ENCODE measurements at regions not wholly inside any gene's neighbourhood (a gene's known extent, or its start where the extent isn't known, plus 50 kb on each side); places are given as distances from the start of the nearest gene placed in this dataset.

GRCh38 chr12:25827747-25828146 is 130.7 kb upstream of the RASSF8 start:
- no peak for DNase-seq

GRCh38 chr12:25828188-25828587 is 130.3 kb upstream of the RASSF8 start:
- DNase-seq = no peak

GRCh38 chr12:25829192-25829591 is 129.3 kb upstream of the RASSF8 start:
- no peak for DNase-seq

- DNase-seq = no peak
Measured at GRCh38 chr12:25830456-25830855, 128.0 kb upstream of the RASSF8 start.

- no peak for DNase-seq
Measured at GRCh38 chr12:25833657-25834056, 124.8 kb upstream of the RASSF8 start.

GRCh38 chr12:25835385-25835784 is 123.1 kb upstream of the RASSF8 start:
- DNase-seq = no peak

- no peak for DNase-seq
Measured at GRCh38 chr12:25838007-25838406, 120.5 kb upstream of the RASSF8 start.

GRCh38 chr12:25839470-25839869 is 119.0 kb upstream of the RASSF8 start:
- DNase-seq = no peak

GRCh38 chr12:25840678-25841465 is 117.6 kb upstream of the RASSF8 start:
- DNase-seq = no peak

GRCh38 chr12:25842254-25842653 is 116.2 kb upstream of the RASSF8 start:
- DNase-seq = no peak

- no peak for DNase-seq
Measured at GRCh38 chr12:25843976-25844375, 114.5 kb upstream of the RASSF8 start.

- DNase-seq = no peak
Measured at GRCh38 chr12:25845415-25845814, 113.1 kb upstream of the RASSF8 start.

- no peak for DNase-seq
Measured at GRCh38 chr12:25852792-25853191, 105.7 kb upstream of the RASSF8 start.

- DNase-seq = no peak
Measured at GRCh38 chr12:25853316-25854095, 105.0 kb upstream of the RASSF8 start.

- DNase-seq = no peak
Measured at GRCh38 chr12:25854991-25855390, 103.5 kb upstream of the RASSF8 start.

GRCh38 chr12:25855716-25856115 is 102.8 kb upstream of the RASSF8 start:
- no peak for DNase-seq

- no peak for DNase-seq
Measured at GRCh38 chr12:25859976-25860375, 98.5 kb upstream of the RASSF8 start.

GRCh38 chr12:25861226-25861625 is 97.3 kb upstream of the RASSF8 start:
- DNase-seq = no peak

GRCh38 chr12:25864306-25865276 is 93.9 kb upstream of the RASSF8 start:
- DNase-seq = no peak

- DNase-seq = no peak
Measured at GRCh38 chr12:25866586-25867378, 91.7 kb upstream of the RASSF8 start.

GRCh38 chr12:25868193-25868592 is 90.3 kb upstream of the RASSF8 start:
- DNase-seq = no peak

GRCh38 chr12:25872137-25872536 is 86.3 kb upstream of the RASSF8 start:
- DNase-seq = no peak

Data from left kidney (tissue), 1 donor.